Endodermal cell (in vitro differentiated cells): ENCODE measurements at regions not wholly inside any gene's neighbourhood (a gene's known extent, or its start where the extent isn't known, plus 50 kb on each side); places are given as distances from the start of the nearest gene placed in this dataset.

Experiments
- DNase-seq: peaks from one replicate; pipeline ENCODE4 v3.0.0-alpha.2; 2017
- H3K27ac ChIP-seq: 2 replicates; pipeline ENCODE4 v1.5.1; 2013; ENCODE audit warnings: mild to moderate bottlenecking, low read depth, low read length, moderate library complexity
- H3K27me3 ChIP-seq: 2 replicates; pipeline ENCODE4 v1.6.1; 2013; ENCODE audit warnings: mild to moderate bottlenecking, low read length, moderate library complexity; ENCODE audit not compliant: insufficient read depth, control insufficient read depth, poor library complexity, severe bottlenecking
- H3K36me3 ChIP-seq: 2 replicates; pipeline ENCODE4 v1.7.0; 2013; ENCODE audit warnings: mild to moderate bottlenecking, low read length, moderate library complexity; ENCODE audit not compliant: control insufficient read depth, insufficient read depth
- H3K4me1 ChIP-seq: one replicate; pipeline ENCODE4 v1.7.0; 2013; ENCODE audit warnings: low read length; ENCODE audit not compliant: control insufficient read depth, insufficient read depth
- H3K4me3 ChIP-seq: 2 replicates; pipeline ENCODE4 v1.5.1; 2013; ENCODE audit warnings: mild to moderate bottlenecking, low read length, moderate library complexity
- H3K9ac ChIP-seq: 2 replicates; pipeline ENCODE4 v1.6.1; 2013; ENCODE audit warnings: mild to moderate bottlenecking, low read length, moderate library complexity; ENCODE audit not compliant: poor library complexity, severe bottlenecking; ENCODE audit errors: extremely low read depth
- H3K9me3 ChIP-seq: 2 replicates; pipeline ENCODE4 v1.6.1; 2013; ENCODE audit warnings: mild to moderate bottlenecking, low read length, moderate library complexity; ENCODE audit not compliant: control insufficient read depth
- H3K27ac Mint-ChIP-seq: 2 replicates; pipeline ENCODE4 v1.8.0; 2020; ENCODE audit warnings: mixed read lengths
- H3K27me3 Mint-ChIP-seq: 2 replicates; pipeline ENCODE4 v1.8.0; 2021; ENCODE audit warnings: mild to moderate bottlenecking, mixed read lengths; ENCODE audit not compliant: insufficient read depth
- H3K36me3 Mint-ChIP-seq: 2 replicates; pipeline ENCODE4 v1.8.0; 2020; ENCODE audit warnings: low read depth, mixed read lengths
- H3K4me1 Mint-ChIP-seq: 2 replicates; pipeline ENCODE4 v1.8.0; 2020; ENCODE audit warnings: mixed read lengths
- H3K4me3 Mint-ChIP-seq: 2 replicates; pipeline ENCODE4 v1.8.0; 2020; ENCODE audit warnings: mild to moderate bottlenecking, moderate library complexity, mixed read lengths
- H3K9me3 Mint-ChIP-seq: 2 replicates; pipeline ENCODE4 v1.8.0; 2020; ENCODE audit warnings: mild to moderate bottlenecking, mixed read lengths
- WGBS, 2 experiments: methylation state at CpG; one replicate each; pipeline versions ENCODE4 v1.1.5 to v1.1.7; 2013; ENCODE audit warnings: missing lambda C conversion rate in 2 of 2, mixed read lengths in 1 of 2; ENCODE audit not compliant: insufficient coverage in 1 of 2, insufficient read length in 1 of 2; 5-methylcytosine and 5-hydroxymethylcytosine counted together
- TF ChIP-seq, protein P1 (sequence below): fragments of 200-600 bp; sonication (generic); conservative IDR thresholded peaks from 2 replicates; pipeline ENCODE4 v1.5.0; 2021; ENCODE audit warnings: antibody characterized with exemption, mild to moderate bottlenecking

DNA sequence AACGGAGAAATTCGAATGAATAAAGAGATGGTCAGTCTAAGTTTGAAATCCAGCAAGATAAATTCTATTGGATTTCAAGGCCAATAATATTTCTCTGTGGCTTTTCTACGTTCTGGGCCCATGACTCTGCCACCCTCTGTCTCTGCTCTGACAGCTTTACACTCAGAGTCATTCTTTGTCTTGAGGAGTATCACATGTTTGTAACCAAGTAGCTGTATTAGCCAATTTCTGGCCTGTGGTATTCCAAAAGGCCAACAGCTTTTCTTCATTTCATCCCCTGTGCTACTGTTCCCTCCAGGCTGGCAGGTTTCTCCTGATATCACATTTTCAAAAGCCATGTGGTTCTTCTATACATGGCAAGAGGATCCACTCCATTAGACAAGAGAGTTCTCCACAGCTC, 324.1 kb upstream of the CNTN4 start:
- Histone ChIP-seq H3K9me3 (peaks cover 21% of the 10 kb centered on the region), H3K36me3 (no peaks in the 10 kb centered on the region), H3K27me3 (no peaks in the 10 kb centered on the region), H3K4me3 (no peak overlapping the region), H3K9ac (no peak overlapping the region), H3K27ac (no peak overlapping the region), H3K4me1 (no peaks in the 10 kb centered on the region)
- 78 to 81% methylated on average over 3 of the region's 3 CpGs for WGBS, 2 experiments
- TF ChIP-seq, protein P1, sequence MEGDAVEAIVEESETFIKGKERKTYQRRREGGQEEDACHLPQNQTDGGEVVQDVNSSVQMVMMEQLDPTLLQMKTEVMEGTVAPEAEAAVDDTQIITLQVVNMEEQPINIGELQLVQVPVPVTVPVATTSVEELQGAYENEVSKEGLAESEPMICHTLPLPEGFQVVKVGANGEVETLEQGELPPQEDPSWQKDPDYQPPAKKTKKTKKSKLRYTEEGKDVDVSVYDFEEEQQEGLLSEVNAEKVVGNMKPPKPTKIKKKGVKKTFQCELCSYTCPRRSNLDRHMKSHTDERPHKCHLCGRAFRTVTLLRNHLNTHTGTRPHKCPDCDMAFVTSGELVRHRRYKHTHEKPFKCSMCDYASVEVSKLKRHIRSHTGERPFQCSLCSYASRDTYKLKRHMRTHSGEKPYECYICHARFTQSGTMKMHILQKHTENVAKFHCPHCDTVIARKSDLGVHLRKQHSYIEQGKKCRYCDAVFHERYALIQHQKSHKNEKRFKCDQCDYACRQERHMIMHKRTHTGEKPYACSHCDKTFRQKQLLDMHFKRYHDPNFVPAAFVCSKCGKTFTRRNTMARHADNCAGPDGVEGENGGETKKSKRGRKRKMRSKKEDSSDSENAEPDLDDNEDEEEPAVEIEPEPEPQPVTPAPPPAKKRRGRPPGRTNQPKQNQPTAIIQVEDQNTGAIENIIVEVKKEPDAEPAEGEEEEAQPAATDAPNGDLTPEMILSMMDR, result no peak
- Mint-ChIP-seq H3K4me1 (no peaks in the 10 kb centered on the region), H3K9me3 (no peaks in the 10 kb centered on the region), H3K4me3 (no peak overlapping the region), H3K27ac (no peak overlapping the region), H3K36me3 (no peaks in the 10 kb centered on the region), H3K27me3 (no peaks in the 10 kb centered on the region)
- no peak for DNase-seq

DNA sequence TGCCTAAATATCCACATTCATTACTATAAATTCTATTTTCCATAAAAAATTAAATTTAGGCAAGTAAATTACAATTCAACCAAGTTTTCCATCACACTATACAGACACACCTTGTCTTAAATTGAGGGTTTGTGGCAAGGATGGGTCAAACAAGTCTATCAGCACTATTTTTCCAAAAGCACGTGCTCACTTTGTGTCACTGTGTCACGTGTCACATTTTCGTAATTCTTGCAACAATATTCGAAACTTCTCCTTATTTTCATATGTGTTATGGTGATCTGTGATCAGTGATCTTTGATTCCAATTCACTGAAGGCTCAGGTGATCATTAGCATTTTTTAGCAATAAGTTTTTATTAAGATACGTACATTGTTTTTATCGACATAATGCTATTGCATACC, 323.3 kb upstream of the CNTN4 start:
- H3K36me3 ChIP-seq, result no peaks in the 10 kb centered on the region
- Mint-ChIP-seq H3K4me3 (no peak overlapping the region), H3K4me1 (no peaks in the 10 kb centered on the region), H3K27ac (no peak overlapping the region), H3K36me3 (no peaks in the 10 kb centered on the region), H3K9me3 (no peaks in the 10 kb centered on the region), H3K27me3 (no peaks in the 10 kb centered on the region)
- no peak overlapping the region for H3K27ac ChIP-seq
- DNase-seq, result no peak
- H3K9ac ChIP-seq, result no peak overlapping the region
- TF ChIP-seq, protein P1, result no peak
- WGBS, 2 experiments, result 90% methylated on average over 4 of the region's 6 CpGs; no CpG with 5 or more reads in 1 of the 2 experiments
- H3K9me3 ChIP-seq, result peaks cover 21% of the 10 kb centered on the region
- H3K27me3 ChIP-seq, result no peaks in the 10 kb centered on the region
- H3K4me3 ChIP-seq, result no peak overlapping the region
- no peaks in the 10 kb centered on the region for H3K4me1 ChIP-seq

DNA sequence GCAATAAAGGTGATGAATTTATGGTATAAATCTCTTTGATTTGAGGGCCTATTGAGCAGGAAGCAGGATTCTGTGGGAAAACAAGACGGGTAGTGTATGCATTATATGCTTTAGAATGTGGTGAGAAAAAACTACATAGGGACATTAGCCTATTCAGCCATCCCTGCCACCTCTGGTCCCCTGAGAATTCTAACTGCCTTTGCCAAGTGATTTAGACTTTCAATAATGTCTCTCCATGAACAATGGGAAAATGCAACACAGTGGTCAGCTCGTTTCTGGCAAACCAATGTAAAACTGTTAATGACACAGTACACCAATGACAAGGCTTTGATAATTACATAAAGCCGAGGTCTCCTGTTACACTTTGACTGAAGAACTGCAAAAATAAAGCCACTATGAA, 314.7 kb upstream of the CNTN4 start:
- no peak overlapping the region for H3K9ac ChIP-seq
- H3K27ac ChIP-seq, result no peak overlapping the region
- no peaks in the 10 kb centered on the region for H3K36me3 ChIP-seq
- TF ChIP-seq, protein P1, result no peak
- H3K4me1 Mint-ChIP-seq, result no peaks in the 10 kb centered on the region
- DNase-seq, result no peak
- H3K9me3 Mint-ChIP-seq, result no peaks in the 10 kb centered on the region
- WGBS, 2 experiments, result 59 to 73% methylated on average over 2 to 3 of the region's 3 CpGs
- H3K27me3 ChIP-seq, result no peaks in the 10 kb centered on the region
- H3K27me3 Mint-ChIP-seq, result no peaks in the 10 kb centered on the region
- H3K36me3 Mint-ChIP-seq, result no peaks in the 10 kb centered on the region
- H3K4me3 Mint-ChIP-seq, result no peak overlapping the region
- peaks cover 9% of the 10 kb centered on the region for H3K9me3 ChIP-seq
- H3K4me3 ChIP-seq, result no peak overlapping the region
- no peak overlapping the region for H3K27ac Mint-ChIP-seq
- no peaks in the 10 kb centered on the region for H3K4me1 ChIP-seq
